Ovary (tissue), 3 donors: ENCODE measurements at regions not wholly inside any gene's neighbourhood (a gene's known extent, or its start where the extent isn't known, plus 50 kb on each side); places are given as distances from the start of the nearest gene placed in this dataset.

ENCODE experiments used
- POLR2A ChIP-seq: fragments of 450-650 bp; IDR thresholded peaks from one replicate; pipeline ENCODE4 v1.6.1; 2017; ENCODE audit warnings: antibody characterized with exemption, mild to moderate bottlenecking, moderate library complexity
- TF ChIP-seq, protein P1 (sequence below), 3 donors: fragments of 450-650 bp in 2 of 3; fragments of 200-600 bp in 1 of 3; IDR thresholded peaks; one replicate each; pipeline versions ENCODE4 v1.5.1 to v1.8.0; 2016 to 2022; ENCODE audit warnings: antibody characterized with exemption in 3 of 3, mild to moderate bottlenecking in 1 of 3
- donor health status: DM: no; HTN: no; CAD: no.

DNA sequence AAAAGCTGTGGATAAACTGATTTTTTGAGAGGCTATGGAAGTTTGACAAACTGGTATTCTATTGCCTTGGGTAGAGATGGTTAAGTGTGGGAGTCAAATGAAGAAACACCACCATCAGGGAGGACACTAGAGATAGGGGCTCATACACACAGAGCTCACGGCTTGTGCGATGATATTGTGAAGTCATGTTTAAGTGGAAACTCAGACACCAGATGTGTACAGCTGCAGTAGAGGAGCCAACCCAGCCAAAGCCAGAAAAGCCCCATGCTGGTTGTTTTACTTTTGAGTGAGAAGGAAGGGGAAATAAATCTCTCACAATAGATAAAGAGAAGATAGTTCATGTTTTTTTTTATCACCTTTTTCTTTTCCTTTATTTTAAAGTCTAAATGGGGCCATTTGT, 377.7 kb downstream of the DMRT2 start:
- TF ChIP-seq, protein P1, sequence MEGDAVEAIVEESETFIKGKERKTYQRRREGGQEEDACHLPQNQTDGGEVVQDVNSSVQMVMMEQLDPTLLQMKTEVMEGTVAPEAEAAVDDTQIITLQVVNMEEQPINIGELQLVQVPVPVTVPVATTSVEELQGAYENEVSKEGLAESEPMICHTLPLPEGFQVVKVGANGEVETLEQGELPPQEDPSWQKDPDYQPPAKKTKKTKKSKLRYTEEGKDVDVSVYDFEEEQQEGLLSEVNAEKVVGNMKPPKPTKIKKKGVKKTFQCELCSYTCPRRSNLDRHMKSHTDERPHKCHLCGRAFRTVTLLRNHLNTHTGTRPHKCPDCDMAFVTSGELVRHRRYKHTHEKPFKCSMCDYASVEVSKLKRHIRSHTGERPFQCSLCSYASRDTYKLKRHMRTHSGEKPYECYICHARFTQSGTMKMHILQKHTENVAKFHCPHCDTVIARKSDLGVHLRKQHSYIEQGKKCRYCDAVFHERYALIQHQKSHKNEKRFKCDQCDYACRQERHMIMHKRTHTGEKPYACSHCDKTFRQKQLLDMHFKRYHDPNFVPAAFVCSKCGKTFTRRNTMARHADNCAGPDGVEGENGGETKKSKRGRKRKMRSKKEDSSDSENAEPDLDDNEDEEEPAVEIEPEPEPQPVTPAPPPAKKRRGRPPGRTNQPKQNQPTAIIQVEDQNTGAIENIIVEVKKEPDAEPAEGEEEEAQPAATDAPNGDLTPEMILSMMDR (IDR thresholded peaks at IDR 0.05), result no peak
- no peak for TF ChIP-seq POLR2A
